GM11168 (cell line): ENCODE measurements at regions not wholly inside any gene's neighbourhood (a gene's known extent, or its start where the extent isn't known, plus 50 kb on each side); places are given as distances from the start of the nearest gene placed in this dataset.

Experiments used
- in situ Hi-C: fragments of 300-500 bp; cut with MboI; formaldehyde crosslinking; loops from one replicate; pipeline ENCODE4 v1.12.0; 2022; ENCODE audit warnings: low sequenced_read_pairs; ENCODE audit not compliant: unreplicated experiment

GRCh38 chr16:86632206-86632605, 53.9 kb downstream of the FOXL1 start:
- in situ Hi-C loops: no loop called here

DNA sequence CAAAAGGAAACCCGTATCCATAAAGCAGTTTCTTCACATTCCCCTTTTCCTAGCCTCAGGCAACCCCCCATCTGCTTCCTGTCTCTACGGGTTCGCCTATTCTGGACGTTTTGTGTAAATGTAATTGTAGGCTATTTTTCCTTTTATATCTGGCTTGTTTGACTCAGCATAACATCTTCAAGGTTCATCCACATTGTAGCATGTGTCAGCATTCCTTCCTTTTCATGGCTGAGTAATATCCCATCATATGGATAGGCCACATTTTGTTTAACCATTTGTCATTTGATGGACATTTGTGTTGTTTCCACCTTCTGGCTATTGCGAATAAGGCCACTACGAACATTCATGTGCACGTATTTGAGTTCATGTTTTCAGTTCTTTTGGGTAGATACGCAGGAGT, 54.6 kb downstream of the FOXL1 start:
- in situ Hi-C loops: no loop called here

GRCh38 chr16:86634292-86634691, 55.9 kb downstream of the FOXL1 start:
- in situ Hi-C loops: no loop called here

DNA sequence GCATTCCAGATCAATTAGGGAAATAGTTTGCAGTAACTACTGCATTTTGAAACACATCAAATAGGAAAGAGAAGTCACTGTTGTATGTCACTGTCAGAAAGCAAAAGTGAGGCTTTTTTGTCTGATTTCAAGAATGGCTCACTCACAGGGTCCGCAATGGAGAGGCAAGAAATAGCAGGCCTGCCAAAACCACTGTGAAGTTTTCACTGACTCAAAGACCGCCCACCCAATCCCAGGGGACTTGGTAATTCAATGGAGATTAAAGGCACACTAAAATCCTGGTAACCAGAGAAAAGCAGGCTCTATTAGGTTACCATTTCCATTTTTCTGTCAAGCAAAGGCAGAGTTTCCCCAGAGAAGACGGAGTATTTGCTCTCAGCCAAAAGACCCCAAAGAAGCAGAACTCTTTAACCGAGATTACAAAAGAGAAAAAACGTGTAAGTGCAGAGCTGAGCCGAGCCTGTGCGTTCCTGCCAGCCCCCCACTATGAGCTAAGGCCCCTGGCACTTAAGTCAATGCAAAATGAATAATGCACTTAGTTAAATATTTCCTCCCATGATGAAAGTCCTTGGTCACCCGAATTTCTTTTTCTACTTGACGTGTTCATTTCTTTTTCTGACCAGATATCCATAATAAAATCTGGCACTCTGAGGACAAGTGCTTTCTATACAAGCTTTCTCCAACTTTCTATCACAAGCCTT, 57.0 kb downstream of the FOXL1 start:
- in situ Hi-C loops: no loop called here

- in situ Hi-C loops: no loop called here
These were observed 57.6 kb downstream of the FOXL1 start for GRCh38 chr16:86635926-86636325.

DNA sequence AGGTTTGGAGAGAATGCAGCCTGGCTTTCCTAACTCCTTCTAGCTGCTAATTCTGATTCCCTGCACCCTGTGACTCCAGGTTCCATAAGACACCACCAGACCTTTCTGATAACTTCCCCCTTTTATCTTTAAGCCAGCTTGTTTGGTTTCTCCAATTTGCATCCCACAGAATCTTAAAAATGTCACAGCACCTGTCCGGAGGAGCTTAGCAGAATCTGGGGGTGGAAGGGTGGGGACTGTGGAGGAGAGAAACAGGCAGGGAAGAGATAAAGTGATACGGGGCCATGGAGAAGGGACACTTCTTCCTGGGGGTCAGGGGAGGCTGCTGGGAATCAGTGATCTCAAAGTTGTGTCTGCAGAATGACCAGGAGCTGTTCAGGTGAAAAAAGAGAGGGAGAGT, 59.4 kb downstream of the FOXL1 start:
- in situ Hi-C loops: no loop called here

DNA sequence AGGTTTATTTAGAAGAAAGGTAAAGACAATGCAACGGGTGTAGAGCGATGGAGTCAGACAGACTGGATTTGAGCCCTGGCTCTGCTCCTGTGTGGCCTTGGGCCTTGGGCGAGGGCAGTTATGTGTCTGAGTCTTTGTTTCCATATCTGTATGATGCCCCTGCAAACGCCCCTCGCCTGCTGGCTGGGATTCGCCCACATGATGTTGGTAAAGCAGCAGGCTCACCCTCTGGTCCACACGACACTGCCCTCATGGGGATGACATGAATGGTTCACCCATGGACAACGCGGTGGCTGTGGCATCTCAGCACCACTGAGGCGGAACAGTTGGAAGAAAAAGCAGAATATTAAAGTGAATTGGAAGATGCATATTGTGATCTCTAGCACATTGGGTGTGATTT, 60.3 kb downstream of the FOXL1 start:
- in situ Hi-C loops: no loop called here

- in situ Hi-C loops: no loop called here
These were observed 61.0 kb downstream of the FOXL1 start for GRCh38 chr16:86639354-86639753.

- in situ Hi-C loops: no loop called here
These were observed 62.0 kb downstream of the FOXL1 start for GRCh38 chr16:86640265-86640843.

DNA sequence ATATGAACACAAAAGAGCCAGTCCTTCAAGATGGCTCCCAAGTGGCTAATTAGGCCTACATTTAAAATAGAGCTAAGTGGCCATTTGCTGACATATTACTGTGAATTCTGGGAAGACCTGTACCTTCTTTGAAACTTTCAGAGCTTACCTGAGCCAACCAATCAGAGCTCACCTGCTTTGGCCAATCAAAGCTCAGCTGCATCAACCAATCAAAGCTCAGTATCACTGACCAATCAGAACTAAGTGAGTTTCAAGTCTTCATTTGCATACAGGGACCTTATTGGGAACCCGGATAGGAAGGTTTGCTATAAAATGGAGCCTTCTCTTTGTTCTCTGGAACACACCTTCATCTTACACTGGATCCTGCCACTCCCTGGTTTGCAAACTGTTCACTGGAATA, 63.7 kb downstream of the FOXL1 start:
- in situ Hi-C loops: no loop called here

DNA sequence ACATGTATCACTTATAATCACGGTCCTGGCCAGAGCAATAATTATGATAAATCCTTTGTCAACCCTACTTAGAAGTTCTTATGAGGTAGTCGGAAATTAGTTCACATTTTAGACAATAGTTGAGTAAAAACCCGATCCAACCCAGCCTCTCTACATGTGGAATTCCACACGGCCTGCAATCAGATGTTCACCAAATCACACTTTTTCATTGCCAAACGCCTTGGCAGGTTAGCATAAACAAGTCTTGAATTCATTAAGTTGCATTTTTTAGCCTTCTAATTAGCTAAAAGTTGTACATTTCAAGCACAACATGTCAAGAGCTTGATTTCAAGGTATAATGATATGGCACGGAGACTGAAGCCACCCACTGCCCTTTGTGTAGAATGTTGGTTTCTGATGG, 65.3 kb downstream of the FOXL1 start:
- in situ Hi-C loops: no loop called here

DNA sequence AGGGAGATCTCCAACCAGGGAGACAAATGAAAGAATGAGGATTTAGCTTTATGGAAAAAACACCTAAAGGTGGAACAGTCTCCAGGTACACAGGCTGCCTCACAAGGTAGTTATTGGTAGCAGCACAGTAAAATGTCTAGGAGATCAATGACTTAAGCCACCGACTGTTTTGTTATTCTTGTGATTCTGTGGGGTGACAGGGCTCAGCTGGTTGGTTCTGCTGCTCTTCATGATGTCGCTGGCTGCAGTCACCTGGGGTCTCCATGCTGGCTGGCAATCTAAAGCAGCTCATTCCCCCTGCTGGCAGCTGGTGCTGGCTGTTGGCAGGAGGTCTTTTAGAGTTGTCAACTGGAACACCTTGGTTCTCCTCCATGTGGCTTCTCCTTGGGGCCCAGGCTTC, 69.2 kb downstream of the FOXL1 start:
- in situ Hi-C loops: no loop called here

GRCh38 chr16:86649875-86650274, 71.5 kb downstream of the FOXL1 start:
- in situ Hi-C loops: no loop called here

DNA sequence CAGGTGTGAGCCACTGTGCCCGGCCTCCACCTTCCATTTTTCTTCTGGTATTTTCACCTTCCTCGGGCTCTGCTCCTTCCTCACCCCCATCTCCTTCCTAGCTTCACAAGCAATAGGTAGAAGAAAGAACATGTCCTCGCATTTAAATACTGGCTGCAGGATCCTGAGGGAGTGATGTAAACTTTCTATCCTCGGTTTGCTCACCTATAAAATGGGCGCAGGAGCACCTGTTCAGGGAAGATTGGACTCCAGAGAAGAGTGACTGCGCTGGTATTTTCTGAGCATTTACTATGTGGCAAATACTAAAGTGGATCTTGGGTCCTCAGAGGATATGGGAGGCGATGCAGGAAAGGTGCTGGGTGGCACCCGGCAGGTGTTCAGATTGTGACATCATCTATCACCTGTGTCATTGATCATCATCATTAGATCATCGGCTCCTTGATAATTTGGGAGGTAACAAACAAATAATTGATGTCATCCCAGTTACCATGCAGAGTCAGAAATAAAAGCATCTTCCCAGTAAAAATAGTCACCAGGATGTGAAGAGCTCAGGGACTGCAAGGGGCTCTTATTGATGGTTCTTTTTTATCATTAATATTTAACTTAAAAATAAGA, 72.8 kb downstream of the FOXL1 start:
- in situ Hi-C loops: no loop called here

DNA sequence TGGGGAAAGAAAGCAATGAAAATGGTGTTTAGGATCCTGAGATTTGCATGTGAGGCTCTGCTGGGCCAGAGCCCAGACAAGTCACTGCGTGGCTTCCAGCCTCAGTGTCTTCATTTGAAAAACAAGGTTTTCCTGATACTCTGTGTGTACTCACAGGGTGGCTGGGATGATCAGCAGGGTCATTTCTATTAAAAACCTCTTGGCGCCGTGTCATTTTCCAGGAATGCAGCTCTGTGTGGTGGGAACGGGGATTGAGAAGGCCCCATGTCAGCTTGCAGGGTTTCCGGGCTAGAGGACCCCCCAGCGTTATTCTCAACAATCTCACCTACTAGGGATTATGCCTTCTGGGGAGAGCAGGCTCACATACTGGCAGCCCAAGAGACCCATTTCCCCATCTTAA, 73.5 kb downstream of the FOXL1 start:
- in situ Hi-C loops: no loop called here

DNA sequence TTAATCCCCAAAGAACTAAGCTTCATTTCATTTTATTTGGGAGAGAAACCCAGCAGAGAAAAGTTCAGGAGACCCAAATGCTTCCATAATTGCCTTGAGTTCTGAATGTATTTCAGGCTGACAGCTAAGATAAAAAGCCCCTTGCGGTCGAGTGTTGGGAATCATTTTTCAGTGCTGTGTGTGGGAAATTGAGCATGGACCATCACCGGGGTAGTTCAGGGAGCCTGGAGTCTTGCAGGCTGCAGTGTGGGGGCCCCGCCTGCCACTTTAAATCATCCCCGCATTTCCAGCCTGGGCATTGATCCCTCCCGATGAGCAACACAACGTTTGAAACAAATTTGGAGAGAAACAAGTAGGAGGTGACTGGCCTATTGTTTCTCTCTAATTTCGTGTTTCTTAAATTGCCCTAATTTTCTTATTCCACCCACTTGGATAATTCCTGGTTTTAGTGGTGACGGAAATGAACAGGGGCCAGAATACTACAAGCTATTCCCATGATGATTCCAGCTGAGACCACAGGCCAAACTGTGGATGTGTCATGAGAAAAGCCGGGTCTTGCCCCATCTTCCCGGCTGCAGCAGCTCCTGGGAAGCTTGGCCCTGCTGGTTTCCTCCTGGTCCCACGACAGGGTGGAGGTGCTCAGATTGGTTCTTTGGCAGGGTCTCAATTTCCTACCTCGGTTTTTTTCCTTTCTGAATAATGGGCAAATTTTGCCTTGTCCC, 75.1 kb downstream of the FOXL1 start:
- in situ Hi-C loops: no loop called here

GRCh38 chr16:86657972-86658371, 79.6 kb downstream of the FOXL1 start:
- in situ Hi-C loops: no loop called here

GRCh38 chr16:86660623-86661022, 82.3 kb downstream of the FOXL1 start:
- in situ Hi-C loops: no loop called here

DNA sequence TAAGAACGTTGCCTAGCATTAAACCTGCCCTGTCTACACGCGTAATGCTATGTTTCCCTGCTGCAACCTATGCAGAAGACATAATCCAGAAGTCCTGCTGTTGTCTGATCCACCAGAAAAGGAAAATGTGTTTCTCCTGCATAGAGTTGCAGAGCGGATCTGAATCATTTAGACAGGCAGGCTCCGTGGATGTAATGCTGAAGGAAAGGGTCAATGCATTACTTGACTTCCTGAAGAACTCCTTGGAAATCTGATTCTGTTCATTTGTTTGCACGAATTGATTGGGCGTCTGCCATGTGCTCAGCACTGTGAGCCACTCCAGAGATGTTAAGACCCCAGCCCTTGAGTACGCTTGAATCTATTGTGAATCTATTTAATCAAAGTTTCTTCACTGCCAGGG, 83.4 kb downstream of the FOXL1 start:
- in situ Hi-C loops: no loop called here

DNA sequence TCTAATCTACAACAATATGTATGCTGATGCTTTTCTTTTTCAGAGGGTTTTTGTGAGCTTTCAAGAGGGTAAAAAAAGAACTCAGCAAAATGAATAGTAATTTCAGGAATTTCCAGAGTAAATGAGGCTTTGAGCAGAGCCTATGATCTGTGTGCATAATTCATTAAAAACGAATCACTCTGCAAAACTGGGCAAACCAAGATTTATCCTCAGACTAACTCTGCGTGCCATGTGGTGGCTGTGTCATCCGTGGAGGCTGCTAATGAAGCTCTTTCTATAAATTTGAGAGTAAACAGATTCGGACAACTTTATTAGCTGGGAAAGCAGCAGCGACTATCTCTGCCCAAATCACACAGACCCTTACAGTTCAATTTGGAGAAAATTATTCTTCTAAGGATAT, 83.8 kb downstream of the FOXL1 start:
- in situ Hi-C loops: no loop called here

DNA sequence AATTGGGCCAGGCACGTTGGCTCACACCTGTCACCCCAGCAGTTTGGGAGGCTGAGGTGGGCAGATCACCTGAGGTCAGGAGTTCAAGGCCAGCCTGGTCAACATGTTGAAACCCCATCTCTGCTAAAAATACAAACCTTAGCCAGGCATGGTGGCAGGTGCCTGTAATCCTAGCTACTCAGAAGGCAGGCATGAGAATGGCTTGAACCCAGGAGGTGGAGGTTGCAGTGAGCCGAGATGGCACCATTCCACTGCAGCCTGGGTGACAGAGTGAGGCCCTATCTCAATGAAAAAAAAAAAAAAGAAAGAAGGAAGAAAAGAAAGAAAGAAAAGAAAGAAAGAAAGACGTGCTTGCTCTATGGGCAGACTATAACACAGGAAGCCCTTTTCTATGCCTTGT, 84.4 kb downstream of the FOXL1 start:
- in situ Hi-C loops: no loop called here
